ENCODE measurements at regions not wholly inside any gene's neighbourhood (a gene's known extent, or its start where the extent isn't known, plus 50 kb on each side); places are given as distances from the start of the nearest gene placed in this dataset.

- TF ChIP-seq POLR2A (IDR thresholded peaks at IDR 0.05) (no peak), POLR2AphosphoS5 (IDR thresholded peaks at IDR 0.05) (no peak), CTCF (IDR thresholded peaks at IDR 0.05) (no peak)
Measured at GRCh38 chr13:55948175-55948574, 1192.5 kb upstream of the PRR20A start.

Measured in sigmoid colon (tissue), 4 donors.